GM12878 (cell line): ENCODE measurements at regions not wholly inside any gene's neighbourhood (a gene's known extent, or its start where the extent isn't known, plus 50 kb on each side); places are given as distances from the start of the nearest gene placed in this dataset.

Source experiments
- ATAC-seq: fragments of 200-7000 bp; cut with Tn5 transposase; 3 replicates; pipeline ENCODE4 v1.9.1; 2020; ENCODE audit warnings: mild to moderate bottlenecking, moderate library complexity
- BruUV-seq: library from RNA; stranded (reverse); fragments of 400-500 nt; replicated peaks from 2 replicates; lab custom pipeline; 2021; lab: Mats Ljungman, UMichigan
- CTCF ChIA-PET: fragments of 300-600 bp; sonication (Branson Sonifier 250); formaldehyde crosslinking; extraction: SDS; loops from one replicate; lab custom pipeline; 2021; ENCODE audit warnings: inconsistent platforms; lab: Yijun Ruan, JAX
- POLR2A ChIA-PET: fragments of 350-600 bp; formaldehyde crosslinking; extraction: SDS; loops from one replicate; lab custom pipeline; 2021; ENCODE audit warnings: inconsistent platforms; lab: Charles Lee
- RAD21 ChIA-PET: fragments of 300-600 bp; sonication (Branson Sonifier 250); formaldehyde crosslinking; loops from one replicate; lab custom pipeline; 2023; ENCODE audit warnings: antibody characterized with exemption; ENCODE audit not compliant: unreplicated experiment; lab: Charles Lee
- SMC1A ChIA-PET: fragments of 300-600 bp; sonication (Branson Sonifier 250); formaldehyde crosslinking; loops from one replicate; lab custom pipeline; 2023; ENCODE audit not compliant: unreplicated experiment, uncharacterized antibody; lab: Charles Lee
- DNase-seq: peaks from one replicate; pipeline ENCODE4 v3.0.0-alpha.2; 2011; ENCODE audit warnings: low read depth, low spot score
- FAIRE-seq: peaks from 3 replicates; lab custom pipeline; 2011; peaks lifted over from hg19 to GRCh38; lab: Jason Lieb, UNC
- H2AFZ ChIP-seq: 2 replicates; pipeline ENCODE4 v1.6.0; 2011; ENCODE audit warnings: low read depth, low read length, control low read depth; ENCODE audit not compliant: control insufficient read depth
- H3K27ac ChIP-seq: 2 replicates; pipeline ENCODE4 v1.5.1; 2011; ENCODE audit warnings: control low read depth; ENCODE audit not compliant: control insufficient read depth, insufficient read depth
- H3K27me3 ChIP-seq, 2 experiments: replicated peaks in 1 of 2; 2 replicates each; pipeline versions ENCODE4 v1.6.0 to v1.6.1; 2011; ENCODE audit warnings: low read length in 1 of 2; ENCODE audit not compliant: control insufficient read depth in 2 of 2, insufficient read depth in 2 of 2
- H3K36me3 ChIP-seq, 2 experiments: 2 replicates each; pipeline ENCODE4 v1.5.1; 2011; ENCODE audit warnings: low read length in 1 of 2; ENCODE audit not compliant: control insufficient read depth in 2 of 2, insufficient read depth in 2 of 2
- H3K4me1 ChIP-seq: 2 replicates; pipeline ENCODE4 v1.6.1; 2011; ENCODE audit warnings: mild to moderate bottlenecking, low read length, moderate library complexity, mixed read lengths; ENCODE audit not compliant: control insufficient read depth, insufficient read depth
- H3K4me2 ChIP-seq: 2 replicates; pipeline ENCODE4 v1.6.0; 2011; ENCODE audit warnings: control low read depth; ENCODE audit not compliant: control insufficient read depth, insufficient read depth
- H3K4me3 ChIP-seq: fragments of 200-600 bp; sonication (generic); 2 replicates; pipeline ENCODE4 v1.5.1; 2016
- H3K79me2 ChIP-seq: 2 replicates; pipeline ENCODE4 v1.6.0; 2011; ENCODE audit warnings: low read length; ENCODE audit not compliant: control insufficient read depth, insufficient read depth
- H3K9ac ChIP-seq: 2 replicates; pipeline ENCODE4 v1.8.0; 2011; ENCODE audit warnings: low read length, control low read depth, mixed read lengths; ENCODE audit not compliant: control insufficient read depth, insufficient read depth
- H3K9me3 ChIP-seq: replicated peaks from 3 replicates; pipeline ENCODE4 v1.5.1; 2011; ENCODE audit warnings: mild to moderate bottlenecking, low read length; ENCODE audit not compliant: control insufficient read depth, insufficient read depth
- H4K20me1 ChIP-seq: 2 replicates; pipeline ENCODE4 v1.6.0; 2011; ENCODE audit not compliant: control insufficient read depth, insufficient read depth
- BCL11A ChIP-seq: IDR thresholded peaks from 2 replicates; pipeline ENCODE4 v1.6.1; 2011; ENCODE audit warnings: low read depth, low read length
- BHLHE40 ChIP-seq, 2 experiments: fragments of 450-650 bp in 1 of 2; IDR thresholded peaks; 2 replicates each; pipeline ENCODE4 v1.6.1; 2011 to 2017; ENCODE audit warnings: low read depth in 2 of 2, borderline replicate concordance in 1 of 2, improper control_type of control experiment in 1 of 2, low read length in 1 of 2, mild to moderate bottlenecking in 1 of 2
- CBFB ChIP-seq: IDR thresholded peaks from 2 replicates; pipeline ENCODE4 v1.6.1; 2016; ENCODE audit warnings: antibody characterized with exemption, low read depth
- CBX5 ChIP-seq: sonication (generic); IDR thresholded peaks from 2 replicates; pipeline ENCODE4 v1.6.1; 2016; ENCODE audit warnings: low read depth, moderate library complexity, mild to moderate bottlenecking, inconsistent platforms
- EP300 ChIP-seq, 2 experiments: fragments of 150-350 bp in 1 of 2; IDR thresholded peaks; 2 replicates each; pipeline ENCODE4 v1.6.1; 2011 to 2012; ENCODE audit warnings: low read depth in 2 of 2, low read length in 2 of 2, borderline replicate concordance in 1 of 2, improper control_type of control experiment in 1 of 2, inconsistent platforms in 1 of 2; ENCODE audit not compliant: control insufficient read depth in 1 of 2
- GABPA ChIP-seq: IDR thresholded peaks from 2 replicates; pipeline ENCODE4 v1.6.1; 2014; ENCODE audit warnings: antibody characterized with exemption, low read depth, mild to moderate bottlenecking, inconsistent platforms
- HCFC1 ChIP-seq: fragments of 150-350 bp; IDR thresholded peaks from 2 replicates; pipeline ENCODE4 v1.6.1; 2014; ENCODE audit warnings: low read length
- HDGF ChIP-seq: fragments of 450-650 bp; IDR thresholded peaks from 2 replicates; pipeline ENCODE4 v1.6.1; 2016; ENCODE audit warnings: antibody characterized with exemption
- IKZF1 ChIP-seq: fragments of 450-650 bp; conservative IDR thresholded peaks from 2 replicates; pipeline ENCODE4 v1.6.1; 2017; ENCODE audit warnings: antibody characterized with exemption, mild to moderate bottlenecking
- KLF5 ChIP-seq: fragments of 450-650 bp; IDR thresholded peaks from 2 replicates; pipeline ENCODE4 v1.6.1; 2014; ENCODE audit warnings: mild to moderate bottlenecking; ENCODE audit not compliant: partially characterized antibody
- MEF2A ChIP-seq: IDR thresholded peaks from 2 replicates; pipeline ENCODE4 v1.6.1; 2011; ENCODE audit warnings: low read depth, mild to moderate bottlenecking, low read length, moderate library complexity; ENCODE audit not compliant: insufficient read depth
- MXI1 ChIP-seq: fragments of 150-350 bp; IDR thresholded peaks from 2 replicates; pipeline ENCODE4 v1.6.1; 2011; ENCODE audit warnings: low read depth, mild to moderate bottlenecking, inconsistent platforms, low read length, improper control_type of control experiment
- NBN ChIP-seq: fragments of 450-650 bp; IDR thresholded peaks from 2 replicates; pipeline ENCODE4 v1.6.1; 2016
- NR2F1 ChIP-seq: fragments of 450-650 bp; conservative IDR thresholded peaks from 2 replicates; pipeline ENCODE4 v1.6.1; 2017; ENCODE audit warnings: mild to moderate bottlenecking
- NRF1 ChIP-seq: conservative IDR thresholded peaks from 2 replicates; pipeline ENCODE4 v1.6.1; 2011; ENCODE audit warnings: mild to moderate bottlenecking, low read depth, low read length, improper control_type of control experiment
- PAX8 ChIP-seq: fragments of 450-650 bp; IDR thresholded peaks from 2 replicates; pipeline ENCODE4 v1.6.1; 2017; ENCODE audit warnings: mild to moderate bottlenecking, moderate library complexity
- SP1 ChIP-seq: IDR thresholded peaks from one replicate; pipeline ENCODE4 v1.6.1; 2011; ENCODE audit warnings: low read depth, low read length
- SUZ12 ChIP-seq: fragments of 200-600 bp; sonication (generic); IDR thresholded peaks from one replicate; pipeline ENCODE4 v1.6.1; 2018; ENCODE audit warnings: antibody characterized with exemption, mild to moderate bottlenecking; ENCODE audit not compliant: unreplicated experiment
- ZZZ3 ChIP-seq: IDR thresholded peaks from 2 replicates; pipeline ENCODE4 v1.6.1; 2011; ENCODE audit warnings: low read depth; ENCODE audit not compliant: control insufficient read depth, insufficient read length
- WGBS: methylation state at CpG from one replicate; pipeline ENCODE4 v1.1.6; 2016; ENCODE audit warnings: low lambda C conversion rate; ENCODE audit not compliant: insufficient replicate concordance, insufficient coverage; ENCODE audit errors: missing lambda C conversion rate; 5-methylcytosine and 5-hydroxymethylcytosine counted together
- in situ Hi-C: fragments of 300-500 bp; cut with MboI; formaldehyde crosslinking; loops from 9 replicates; pipeline ENCODE4 v1.14.3; 2018; ENCODE audit warnings: mixed read lengths
- intact Hi-C: fragments of 100-400 bp; cut with micrococcal nuclease; formaldehyde crosslinking; loops from one replicate; pipeline ENCODE4 v1.14.2; 2022; ENCODE audit not compliant: unreplicated experiment
- TF ChIP-seq, protein P1 (sequence below), 3 experiments: IDR thresholded peaks in 2 of 3; conservative IDR thresholded peaks in 1 of 3; 2 replicates each; pipeline ENCODE4 v1.5.1; 2011; ENCODE audit warnings: low read depth in 3 of 3, low read length in 3 of 3, mild to moderate bottlenecking in 3 of 3, control low read depth in 2 of 3, moderate library complexity in 2 of 3, inconsistent platforms in 1 of 3, mixed read lengths in 1 of 3; ENCODE audit not compliant: control insufficient read depth in 2 of 3, insufficient read depth in 1 of 3; ENCODE audit errors: extremely low read depth in 1 of 3

DNA sequence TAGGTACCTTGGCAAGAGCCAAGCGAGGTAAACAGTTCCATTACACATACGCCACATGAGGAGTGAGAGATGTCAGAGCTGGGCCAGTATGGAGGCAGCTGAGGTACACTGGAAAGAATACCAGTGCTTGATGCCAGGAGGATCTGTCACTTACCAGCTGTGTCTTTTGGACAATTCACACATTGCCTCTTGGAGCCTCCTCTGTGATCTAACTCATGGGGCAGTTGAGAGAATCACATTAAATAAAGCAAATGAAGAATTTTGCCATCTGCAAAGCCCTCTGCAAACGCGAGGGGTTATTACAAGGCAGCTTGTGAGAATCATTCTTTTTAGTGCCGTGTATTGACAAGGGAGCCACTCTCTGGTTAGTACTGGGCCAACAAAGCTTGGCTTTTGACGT lies 429.7 kb upstream of the KLF4 start:
- H2AFZ ChIP-seq, result no peak overlapping the region
- no peak overlapping the region for H3K4me3 ChIP-seq
- ATAC-seq, result no peak
- no peaks in the 10 kb centered on the region for H3K79me2 ChIP-seq
- no peaks in the 10 kb centered on the region for H4K20me1 ChIP-seq
- BruUV-seq, result no TSS peak
- H3K27me3 ChIP-seq, result no peaks in the 10 kb centered on the region
- intact Hi-C loops (no loop called here), in situ Hi-C loops (loop anchor here (5.0 kb wide), 1 partner anchor 48 kb away; no protein-coding TSS in a partner anchor)
- SMC1A ChIA-PET, result interaction anchor here (0.8 to 2.6 kb wide), 6 partner anchors 9 to 460 kb away, joined by 3 to 10 read pairs (median 4); no protein-coding TSS in a partner anchor
- CTCF ChIA-PET, result no interaction called here
- no peaks in the 10 kb centered on the region for H3K36me3 ChIP-seq
- FAIRE-seq, result no peak
- H3K9ac ChIP-seq, result no peak overlapping the region
- no peak overlapping the region for H3K27ac ChIP-seq
- RAD21 ChIA-PET, result no interaction called here
- H3K4me1 ChIP-seq, result no peaks in the 10 kb centered on the region
- H3K9me3 ChIP-seq, result no peaks in the 10 kb centered on the region
- no peak overlapping the region for H3K4me2 ChIP-seq
- 27% methylated on average over 6 of the region's 6 CpGs for WGBS
- no peak for DNase-seq
- TF ChIP-seq HDGF (no peak), CBX5 (no peak), EP300 (IDR thresholded peaks at IDR 0.05; ENCODE audit: borderline replicate concordance in 1 of 2, control insufficient read depth in 1 of 2, low read depth in 2 of 2, low read length in 2 of 2) (no peak), ZZZ3 (no peak), GABPA (no peak), NBN (no peak), HCFC1 (no peak), NRF1 (no peak), SP1 (no peak), CBFB (no peak), IKZF1 (no peak), MEF2A (no peak), MXI1 (no peak), BHLHE40 (IDR thresholded peaks at IDR 0.05; ENCODE audit: borderline replicate concordance in 1 of 2, low read depth in 2 of 2, low read length in 1 of 2) (no peak), KLF5 (no peak), NR2F1 (no peak), SUZ12 (no peak), PAX8 (no peak), BCL11A (no peak)
- TF ChIP-seq, protein P1, sequence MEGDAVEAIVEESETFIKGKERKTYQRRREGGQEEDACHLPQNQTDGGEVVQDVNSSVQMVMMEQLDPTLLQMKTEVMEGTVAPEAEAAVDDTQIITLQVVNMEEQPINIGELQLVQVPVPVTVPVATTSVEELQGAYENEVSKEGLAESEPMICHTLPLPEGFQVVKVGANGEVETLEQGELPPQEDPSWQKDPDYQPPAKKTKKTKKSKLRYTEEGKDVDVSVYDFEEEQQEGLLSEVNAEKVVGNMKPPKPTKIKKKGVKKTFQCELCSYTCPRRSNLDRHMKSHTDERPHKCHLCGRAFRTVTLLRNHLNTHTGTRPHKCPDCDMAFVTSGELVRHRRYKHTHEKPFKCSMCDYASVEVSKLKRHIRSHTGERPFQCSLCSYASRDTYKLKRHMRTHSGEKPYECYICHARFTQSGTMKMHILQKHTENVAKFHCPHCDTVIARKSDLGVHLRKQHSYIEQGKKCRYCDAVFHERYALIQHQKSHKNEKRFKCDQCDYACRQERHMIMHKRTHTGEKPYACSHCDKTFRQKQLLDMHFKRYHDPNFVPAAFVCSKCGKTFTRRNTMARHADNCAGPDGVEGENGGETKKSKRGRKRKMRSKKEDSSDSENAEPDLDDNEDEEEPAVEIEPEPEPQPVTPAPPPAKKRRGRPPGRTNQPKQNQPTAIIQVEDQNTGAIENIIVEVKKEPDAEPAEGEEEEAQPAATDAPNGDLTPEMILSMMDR (IDR thresholded peaks at IDR 0.05 in 2 of 3, conservative IDR thresholded peaks at IDR 0.05 in 1 of 3; ENCODE audit: control insufficient read depth in 2 of 3, extremely low read depth in 1 of 3, insufficient read depth in 1 of 3, low read depth in 3 of 3, low read length in 3 of 3), result no peak
- TF ChIP-seq, all 136 proteins: peak for 0
- POLR2A ChIA-PET, result no interaction called here
